ENCODE measurements at regions not wholly inside any gene's neighbourhood (a gene's known extent, or its start where the extent isn't known, plus 50 kb on each side); places are given as distances from the start of the nearest gene placed in this dataset.

- peaks cover 3% of the 10 kb centered on the region for H3K4me1 Mint-ChIP-seq
- H3K36me3 Mint-ChIP-seq = no peaks in the 10 kb centered on the region
- H3K27ac Mint-ChIP-seq = no peak overlapping the region
- H3K9me3 Mint-ChIP-seq = no peaks in the 10 kb centered on the region
- H3K4me3 Mint-ChIP-seq = no peak overlapping the region
- no peaks in the 10 kb centered on the region for H3K27me3 Mint-ChIP-seq
Measured at GRCh38 chr18:22339913-22340312, 77.8 kb downstream of the CTAGE1 start.

- Mint-ChIP-seq H3K27me3 (no peaks in the 10 kb centered on the region), H3K4me3 (no peak overlapping the region), H3K36me3 (no peaks in the 10 kb centered on the region), H3K27ac (no peak overlapping the region), H3K4me1 (peaks cover 3% of the 10 kb centered on the region), H3K9me3 (no peaks in the 10 kb centered on the region)
Measured at GRCh38 chr18:22337833-22338232, 79.9 kb downstream of the CTAGE1 start.

GRCh38 chr18:22337306-22337705 lies 80.4 kb downstream of the CTAGE1 start:
- Mint-ChIP-seq H3K4me1 (peaks cover 3% of the 10 kb centered on the region), H3K4me3 (no peak overlapping the region), H3K9me3 (no peaks in the 10 kb centered on the region), H3K27ac (no peak overlapping the region), H3K36me3 (no peaks in the 10 kb centered on the region), H3K27me3 (no peaks in the 10 kb centered on the region)

GRCh38 chr18:22336406-22336805 lies 81.3 kb downstream of the CTAGE1 start:
- no peaks in the 10 kb centered on the region for H3K27me3 Mint-ChIP-seq
- no peaks in the 10 kb centered on the region for H3K9me3 Mint-ChIP-seq
- H3K27ac Mint-ChIP-seq = no peak overlapping the region
- H3K4me1 Mint-ChIP-seq = peaks cover 2% of the 10 kb centered on the region
- no peak overlapping the region for H3K4me3 Mint-ChIP-seq
- H3K36me3 Mint-ChIP-seq = no peaks in the 10 kb centered on the region

GRCh38 chr18:22335731-22336198 lies 82.0 kb downstream of the CTAGE1 start:
- no peaks in the 10 kb centered on the region for H3K36me3 Mint-ChIP-seq

GRCh38 chr18:22334567-22334966 lies 83.1 kb downstream of the CTAGE1 start:
- H3K9me3 Mint-ChIP-seq = no peaks in the 10 kb centered on the region
- H3K27me3 Mint-ChIP-seq = no peaks in the 10 kb centered on the region
- H3K4me1 Mint-ChIP-seq = no peaks in the 10 kb centered on the region
- no peak overlapping the region for H3K27ac Mint-ChIP-seq
- no peak overlapping the region for H3K4me3 Mint-ChIP-seq
- H3K36me3 Mint-ChIP-seq = no peaks in the 10 kb centered on the region

More at GRCh38 chr18:22335731-22336198, 82.0 kb downstream of the CTAGE1 start:
- no peaks in the 10 kb centered on the region for H3K4me1 Mint-ChIP-seq
- no peak overlapping the region for H3K27ac Mint-ChIP-seq
- H3K27me3 Mint-ChIP-seq = no peaks in the 10 kb centered on the region
- H3K9me3 Mint-ChIP-seq = no peaks in the 10 kb centered on the region
- H3K4me3 Mint-ChIP-seq = no peak overlapping the region

- no peak overlapping the region for H3K4me3 Mint-ChIP-seq
- no peak overlapping the region for H3K27ac Mint-ChIP-seq
- no peaks in the 10 kb centered on the region for H3K36me3 Mint-ChIP-seq
- H3K9me3 Mint-ChIP-seq = peaks cover 7% of the 10 kb centered on the region
- no peaks in the 10 kb centered on the region for H3K27me3 Mint-ChIP-seq
- H3K4me1 Mint-ChIP-seq = no peaks in the 10 kb centered on the region
Measured at GRCh38 chr18:22332590-22332989, 85.1 kb downstream of the CTAGE1 start.

- Mint-ChIP-seq H3K4me3 (no peak overlapping the region), H3K27me3 (no peaks in the 10 kb centered on the region), H3K4me1 (no peaks in the 10 kb centered on the region), H3K27ac (no peak overlapping the region), H3K9me3 (peaks cover 7% of the 10 kb centered on the region), H3K36me3 (no peaks in the 10 kb centered on the region)
Measured at GRCh38 chr18:22330508-22330907, 87.2 kb downstream of the CTAGE1 start.

- Mint-ChIP-seq H3K27ac (no peak overlapping the region), H3K9me3 (peaks cover 7% of the 10 kb centered on the region), H3K36me3 (no peaks in the 10 kb centered on the region), H3K27me3 (no peaks in the 10 kb centered on the region), H3K4me1 (no peaks in the 10 kb centered on the region), H3K4me3 (no peak overlapping the region)
Measured at GRCh38 chr18:22325396-22325795, 92.3 kb downstream of the CTAGE1 start.

- Mint-ChIP-seq H3K27me3 (no peaks in the 10 kb centered on the region), H3K9me3 (peaks cover 7% of the 10 kb centered on the region), H3K27ac (no peak overlapping the region), H3K4me3 (peak overlapping the region; percentile 53), H3K4me1 (no peaks in the 10 kb centered on the region), H3K36me3 (no peaks in the 10 kb centered on the region)
Measured at GRCh38 chr18:22324191-22325131, 93.3 kb downstream of the CTAGE1 start.

GRCh38 chr18:22322243-22322691 lies 95.4 kb downstream of the CTAGE1 start:
- no peak overlapping the region for H3K27ac Mint-ChIP-seq
- no peaks in the 10 kb centered on the region for H3K36me3 Mint-ChIP-seq
- H3K4me1 Mint-ChIP-seq = no peaks in the 10 kb centered on the region
- no peaks in the 10 kb centered on the region for H3K9me3 Mint-ChIP-seq
- no peaks in the 10 kb centered on the region for H3K27me3 Mint-ChIP-seq
- H3K4me3 Mint-ChIP-seq = no peak overlapping the region

GRCh38 chr18:22320771-22321170 lies 96.9 kb downstream of the CTAGE1 start:
- H3K27me3 Mint-ChIP-seq = no peaks in the 10 kb centered on the region
- H3K9me3 Mint-ChIP-seq = no peaks in the 10 kb centered on the region
- no peaks in the 10 kb centered on the region for H3K4me1 Mint-ChIP-seq
- H3K36me3 Mint-ChIP-seq = no peaks in the 10 kb centered on the region
- H3K27ac Mint-ChIP-seq = no peak overlapping the region
- no peak overlapping the region for H3K4me3 Mint-ChIP-seq

- Mint-ChIP-seq H3K9me3 (no peaks in the 10 kb centered on the region), H3K4me1 (no peaks in the 10 kb centered on the region), H3K27ac (no peak overlapping the region), H3K27me3 (no peaks in the 10 kb centered on the region), H3K36me3 (no peaks in the 10 kb centered on the region), H3K4me3 (no peak overlapping the region)
Measured at GRCh38 chr18:22320155-22320554, 97.6 kb downstream of the CTAGE1 start.

GRCh38 chr18:22318745-22319407 lies 98.8 kb downstream of the CTAGE1 start:
- H3K27ac Mint-ChIP-seq = no peak overlapping the region
- no peaks in the 10 kb centered on the region for H3K36me3 Mint-ChIP-seq
- H3K4me3 Mint-ChIP-seq = no peak overlapping the region
- H3K9me3 Mint-ChIP-seq = no peaks in the 10 kb centered on the region
- H3K27me3 Mint-ChIP-seq = no peaks in the 10 kb centered on the region
- no peaks in the 10 kb centered on the region for H3K4me1 Mint-ChIP-seq

GRCh38 chr18:22314420-22314819 lies 103.3 kb downstream of the CTAGE1 start:
- Mint-ChIP-seq H3K4me1 (no peaks in the 10 kb centered on the region), H3K4me3 (no peak overlapping the region), H3K36me3 (no peaks in the 10 kb centered on the region), H3K9me3 (no peaks in the 10 kb centered on the region), H3K27ac (no peak overlapping the region), H3K27me3 (no peaks in the 10 kb centered on the region)

- H3K27me3 Mint-ChIP-seq = no peaks in the 10 kb centered on the region
- no peak overlapping the region for H3K27ac Mint-ChIP-seq
- H3K4me1 Mint-ChIP-seq = no peaks in the 10 kb centered on the region
- H3K9me3 Mint-ChIP-seq = no peaks in the 10 kb centered on the region
- no peaks in the 10 kb centered on the region for H3K36me3 Mint-ChIP-seq
- no peak overlapping the region for H3K4me3 Mint-ChIP-seq
Measured at GRCh38 chr18:22314001-22314400, 103.7 kb downstream of the CTAGE1 start.

Measured in activated naive CD4-positive, alpha-beta T cell treated with anti-CD3 and anti-CD28 coated beads, Interleukin-2, amount 50 U/mL, for 24 hours (primary cell).